ENCODE measurements at regions not wholly inside any gene's neighbourhood (a gene's known extent, or its start where the extent isn't known, plus 50 kb on each side); places are given as distances from the start of the nearest gene placed in this dataset.

DNA sequence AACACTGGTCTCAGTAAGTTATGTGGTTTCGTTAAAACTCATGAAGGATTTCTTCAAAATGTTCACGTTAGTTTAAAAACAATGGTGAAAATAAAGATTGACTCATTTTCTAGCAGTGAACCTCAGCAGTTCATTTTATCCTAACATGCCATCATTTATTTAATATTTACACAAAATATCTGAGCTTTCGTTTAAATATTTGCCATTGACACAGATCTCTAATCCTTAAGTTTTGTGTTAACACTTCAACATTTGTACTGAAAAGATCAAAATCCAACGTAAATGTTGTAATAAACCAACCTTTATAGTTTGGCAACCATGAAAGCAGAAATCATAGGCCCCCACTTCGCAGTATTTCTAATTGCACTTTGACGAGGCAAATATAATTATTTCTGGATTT, 1129.5 kb downstream of the PLA2G4A start:
- TF ChIP-seq, protein P1, sequence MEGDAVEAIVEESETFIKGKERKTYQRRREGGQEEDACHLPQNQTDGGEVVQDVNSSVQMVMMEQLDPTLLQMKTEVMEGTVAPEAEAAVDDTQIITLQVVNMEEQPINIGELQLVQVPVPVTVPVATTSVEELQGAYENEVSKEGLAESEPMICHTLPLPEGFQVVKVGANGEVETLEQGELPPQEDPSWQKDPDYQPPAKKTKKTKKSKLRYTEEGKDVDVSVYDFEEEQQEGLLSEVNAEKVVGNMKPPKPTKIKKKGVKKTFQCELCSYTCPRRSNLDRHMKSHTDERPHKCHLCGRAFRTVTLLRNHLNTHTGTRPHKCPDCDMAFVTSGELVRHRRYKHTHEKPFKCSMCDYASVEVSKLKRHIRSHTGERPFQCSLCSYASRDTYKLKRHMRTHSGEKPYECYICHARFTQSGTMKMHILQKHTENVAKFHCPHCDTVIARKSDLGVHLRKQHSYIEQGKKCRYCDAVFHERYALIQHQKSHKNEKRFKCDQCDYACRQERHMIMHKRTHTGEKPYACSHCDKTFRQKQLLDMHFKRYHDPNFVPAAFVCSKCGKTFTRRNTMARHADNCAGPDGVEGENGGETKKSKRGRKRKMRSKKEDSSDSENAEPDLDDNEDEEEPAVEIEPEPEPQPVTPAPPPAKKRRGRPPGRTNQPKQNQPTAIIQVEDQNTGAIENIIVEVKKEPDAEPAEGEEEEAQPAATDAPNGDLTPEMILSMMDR (conservative IDR thresholded peaks at IDR 0.05; ENCODE audit: low read depth in 2 of 2): no peak
- TF ChIP-seq EZH2phosphoT487 (IDR thresholded peaks at IDR 0.05; ENCODE audit: unreplicated experiment): no peak
- no peak for TF ChIP-seq EZH2 (IDR thresholded peaks at IDR 0.05; ENCODE audit: low read depth, unreplicated experiment)

Measured in GM23338 (cell line).